ENCODE measurements at regions not wholly inside any gene's neighbourhood (a gene's known extent, or its start where the extent isn't known, plus 50 kb on each side); places are given as distances from the start of the nearest gene placed in this dataset.

GRCh38 chr10:108716352-108716751, 1207.0 kb downstream of the XPNPEP1 start:
- no peaks in the 10 kb centered on the region for H3K79me2 ChIP-seq (replicated peaks; ENCODE audit: insufficient read depth)
- H3K36me3 ChIP-seq (ENCODE audit: insufficient read depth) = no peaks in the 10 kb centered on the region
- peaks cover 44% of the 10 kb centered on the region for H3K9me3 Mint-ChIP-seq
- H3K27ac ChIP-seq (ENCODE audit: low read depth) = no peak overlapping the region
- H3K27ac Mint-ChIP-seq = no peak overlapping the region
- TF ChIP-seq CREB1 (CRISPR knock-in tag; IDR thresholded peaks at IDR 0.05; ENCODE audit: low read depth) (no peak), EZH2 (IDR thresholded peaks at IDR 0.05; ENCODE audit: low read depth, unreplicated experiment) (no peak), EZH2phosphoT487 (IDR thresholded peaks at IDR 0.05; ENCODE audit: unreplicated experiment) (no peak), ZNF114 (CRISPR knock-in tag; IDR thresholded peaks at IDR 0.05) (no peak), NANOG (IDR thresholded peaks at IDR 0.05; ENCODE audit: borderline replicate concordance) (no peak), STAT1 (IDR thresholded peaks at IDR 0.05; ENCODE audit: unreplicated experiment) (no peak), POLR2AphosphoS5 (IDR thresholded peaks at IDR 0.05; ENCODE audit: low read depth) (no peak), ETS1 (IDR thresholded peaks at IDR 0.05) (no peak), CTCF (conservative IDR thresholded peaks at IDR 0.05; ENCODE audit: low read depth in 2 of 2) (no peak)
- H4K20me1 ChIP-seq (replicated peaks; ENCODE audit: insufficient read depth) = no peaks in the 10 kb centered on the region
- H3K4me3 Mint-ChIP-seq = no peak overlapping the region
- H3K4me1 ChIP-seq (ENCODE audit: insufficient read depth) = no peaks in the 10 kb centered on the region
- H3K4me3 ChIP-seq = no peak overlapping the region
- H3K27me3 Mint-ChIP-seq (ENCODE audit: insufficient read depth, low read depth, poor library complexity) = no peaks in the 10 kb centered on the region
- no peak for DNase-seq (ENCODE audit: low spot score)
- H3K4me2 ChIP-seq = no peak overlapping the region
- H3K9me2 ChIP-seq (ENCODE audit: insufficient read depth) = 0 out of 2 replicates have a peak, but pooled peaks cover 3% of the 10 kb centered on the region
- no peak for ATAC-seq
- H3K27me3 ChIP-seq (ENCODE audit: insufficient read depth) = no peaks in the 10 kb centered on the region
- no peaks in the 10 kb centered on the region for H3K4me1 Mint-ChIP-seq
- no peak overlapping the region for H2AFZ ChIP-seq
- H3F3A ChIP-seq (replicated peaks; ENCODE audit: low read depth) = no peaks in the 10 kb centered on the region
- peaks cover 18% of the 10 kb centered on the region for H3K36me3 Mint-ChIP-seq (ENCODE audit: low read depth)

GRCh38 chr10:108709927-108710722, 1213.2 kb downstream of the XPNPEP1 start:
- H3K4me3 Mint-ChIP-seq = no peak overlapping the region
- Histone ChIP-seq H2AFZ (no peak overlapping the region), H3K79me2 (replicated peaks; ENCODE audit: insufficient read depth) (no peaks in the 10 kb centered on the region), H3K36me3 (ENCODE audit: insufficient read depth) (no peaks in the 10 kb centered on the region), H3K4me2 (no peak overlapping the region), H3K27me3 (ENCODE audit: insufficient read depth) (no peaks in the 10 kb centered on the region), H3F3A (replicated peaks; ENCODE audit: low read depth) (no peaks in the 10 kb centered on the region), H3K4me1 (ENCODE audit: insufficient read depth) (no peaks in the 10 kb centered on the region), H4K20me1 (replicated peaks; ENCODE audit: insufficient read depth) (no peaks in the 10 kb centered on the region), H3K9me2 (ENCODE audit: insufficient read depth) (no peaks in the 10 kb centered on the region), H3K4me3 (no peak overlapping the region), H3K27ac (ENCODE audit: low read depth) (no peak overlapping the region)
- H3K36me3 Mint-ChIP-seq (ENCODE audit: low read depth) = peaks cover 14% of the 10 kb centered on the region
- ATAC-seq (no peak), DNase-seq (ENCODE audit: low spot score) (no peak)
- H3K9me3 Mint-ChIP-seq = peaks cover 37% of the 10 kb centered on the region
- TF ChIP-seq POLR2AphosphoS5 (IDR thresholded peaks at IDR 0.05; ENCODE audit: low read depth) = no peak
- no peak for TF ChIP-seq ETS1 (IDR thresholded peaks at IDR 0.05)
- H3K27me3 Mint-ChIP-seq (ENCODE audit: insufficient read depth, low read depth, poor library complexity) = no peaks in the 10 kb centered on the region
- no peaks in the 10 kb centered on the region for H3K4me1 Mint-ChIP-seq
- H3K27ac Mint-ChIP-seq = no peak overlapping the region

Measured in GM23338 (cell line).